SK-N-SH treated with all-trans-retinoic acid at 6 μM for 48 hours (cell line): ENCODE measurements at regions not wholly inside any gene's neighbourhood (a gene's known extent, or its start where the extent isn't known, plus 50 kb on each side); places are given as distances from the start of the nearest gene placed in this dataset.

Source experiments
- ESRRG ChIP-seq: fragments of 250-450 bp; sonication (Bioruptor Pico); IDR thresholded peaks from 2 replicates; pipeline ENCODE4 v1.6.1; 2021; ENCODE audit warnings: mild to moderate bottlenecking
- PATZ1 ChIP-seq: fragments of 250-450 bp; sonication (Bioruptor Pico); IDR thresholded peaks from 2 replicates; pipeline ENCODE4 v1.8.0; 2020; ENCODE audit warnings: mild to moderate bottlenecking, moderate library complexity, borderline replicate concordance

- no peak for TF ChIP-seq PATZ1 (CRISPR knock-in tag)
- no peak for TF ChIP-seq ESRRG (CRISPR knock-in tag)
These were observed 117.0 kb upstream of the EPHA4 start for GRCh38 chr2:221689140-221689539.
